ENCODE measurements at regions not wholly inside any gene's neighbourhood (a gene's known extent, or its start where the extent isn't known, plus 50 kb on each side); places are given as distances from the start of the nearest gene placed in this dataset.

GRCh38 chr2:153197402-153198386 lies 280.9 kb downstream of the RPRM start:
- no peaks in the 10 kb centered on the region for H3K27me3 ChIP-seq (replicated peaks in 1 of 4; ENCODE audit: control extremely low read depth in 1 of 4, control insufficient read depth in 3 of 4, insufficient read depth in 4 of 4, low read length in 3 of 4)
- 85% methylated on average over 11 of the region's 11 CpGs for WGBS (ENCODE audit: insufficient coverage)
- intact Hi-C loops (cut with micrococcal nuclease), result no loop called here
- no peak for DNase-seq
- no peaks in the 10 kb centered on the region for H4K20me1 ChIP-seq (ENCODE audit: control insufficient read depth, insufficient read depth, low read length, poor library complexity, severe bottlenecking)
- H3K27ac Mint-ChIP-seq, result no peak overlapping the region
- no peak overlapping the region for H2AFZ ChIP-seq (ENCODE audit: insufficient read depth, low read depth, low read length, poor library complexity, severe bottlenecking)
- ATAC-seq (ENCODE audit: low read depth), result no peak
- no peak for TF ChIP-seq EZH2 (IDR thresholded peaks at IDR 0.05; ENCODE audit: borderline replicate concordance, insufficient read depth, low read depth, low read length, poor library complexity, severe bottlenecking)
- TF ChIP-seq, protein P1, sequence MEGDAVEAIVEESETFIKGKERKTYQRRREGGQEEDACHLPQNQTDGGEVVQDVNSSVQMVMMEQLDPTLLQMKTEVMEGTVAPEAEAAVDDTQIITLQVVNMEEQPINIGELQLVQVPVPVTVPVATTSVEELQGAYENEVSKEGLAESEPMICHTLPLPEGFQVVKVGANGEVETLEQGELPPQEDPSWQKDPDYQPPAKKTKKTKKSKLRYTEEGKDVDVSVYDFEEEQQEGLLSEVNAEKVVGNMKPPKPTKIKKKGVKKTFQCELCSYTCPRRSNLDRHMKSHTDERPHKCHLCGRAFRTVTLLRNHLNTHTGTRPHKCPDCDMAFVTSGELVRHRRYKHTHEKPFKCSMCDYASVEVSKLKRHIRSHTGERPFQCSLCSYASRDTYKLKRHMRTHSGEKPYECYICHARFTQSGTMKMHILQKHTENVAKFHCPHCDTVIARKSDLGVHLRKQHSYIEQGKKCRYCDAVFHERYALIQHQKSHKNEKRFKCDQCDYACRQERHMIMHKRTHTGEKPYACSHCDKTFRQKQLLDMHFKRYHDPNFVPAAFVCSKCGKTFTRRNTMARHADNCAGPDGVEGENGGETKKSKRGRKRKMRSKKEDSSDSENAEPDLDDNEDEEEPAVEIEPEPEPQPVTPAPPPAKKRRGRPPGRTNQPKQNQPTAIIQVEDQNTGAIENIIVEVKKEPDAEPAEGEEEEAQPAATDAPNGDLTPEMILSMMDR (IDR thresholded peaks at IDR 0.05), result no peak
- no peak overlapping the region for H3K9ac ChIP-seq (ENCODE audit: low read length)
- ChIA-PET POLR2A (no interaction called here), CTCF (no interaction called here)
- H3K4me3 ChIP-seq (ENCODE audit: control extremely low read depth in 1 of 5, extremely low read depth in 1 of 5, insufficient read depth in 1 of 5, low read depth in 2 of 5, low read length in 4 of 5), result no peak overlapping the region
- H3K4me3 Mint-ChIP-seq, result no peak overlapping the region
- peaks cover 0 to 35% (median 0%) of the 10 kb centered on the region in 3 donors for H3K9me3 ChIP-seq (ENCODE audit: control extremely low read depth in 1 of 3, control insufficient read depth in 2 of 3, insufficient read depth in 1 of 3, low read length in 2 of 3)
- no peak overlapping the region for H3K27ac ChIP-seq (ENCODE audit: low read length in 2 of 2)
- H3K27me3 Mint-ChIP-seq, result no peaks in the 10 kb centered on the region
- peaks cover 9% of the 10 kb centered on the region for H3K9me3 Mint-ChIP-seq (ENCODE audit: insufficient read depth)
- no peak overlapping the region for H3K4me2 ChIP-seq (replicated peaks; ENCODE audit: low read depth, low read length, poor library complexity, severe bottlenecking)
- H3K79me2 ChIP-seq (ENCODE audit: control insufficient read depth, insufficient read depth, low read length), result no peaks in the 10 kb centered on the region
- H3K4me1 Mint-ChIP-seq, result no peaks in the 10 kb centered on the region
- H3K4me1 ChIP-seq (ENCODE audit: control insufficient read depth in 2 of 2, insufficient read depth in 2 of 2, low read length in 2 of 2), result no peaks in the 10 kb centered on the region
- H3K36me3 ChIP-seq (replicated peaks in 1 of 2; ENCODE audit: control extremely low read depth in 1 of 2, control insufficient read depth in 1 of 2, extremely low read depth in 1 of 2, insufficient read depth in 2 of 2, low read length in 1 of 2), result no peaks in the 10 kb centered on the region

DNA sequence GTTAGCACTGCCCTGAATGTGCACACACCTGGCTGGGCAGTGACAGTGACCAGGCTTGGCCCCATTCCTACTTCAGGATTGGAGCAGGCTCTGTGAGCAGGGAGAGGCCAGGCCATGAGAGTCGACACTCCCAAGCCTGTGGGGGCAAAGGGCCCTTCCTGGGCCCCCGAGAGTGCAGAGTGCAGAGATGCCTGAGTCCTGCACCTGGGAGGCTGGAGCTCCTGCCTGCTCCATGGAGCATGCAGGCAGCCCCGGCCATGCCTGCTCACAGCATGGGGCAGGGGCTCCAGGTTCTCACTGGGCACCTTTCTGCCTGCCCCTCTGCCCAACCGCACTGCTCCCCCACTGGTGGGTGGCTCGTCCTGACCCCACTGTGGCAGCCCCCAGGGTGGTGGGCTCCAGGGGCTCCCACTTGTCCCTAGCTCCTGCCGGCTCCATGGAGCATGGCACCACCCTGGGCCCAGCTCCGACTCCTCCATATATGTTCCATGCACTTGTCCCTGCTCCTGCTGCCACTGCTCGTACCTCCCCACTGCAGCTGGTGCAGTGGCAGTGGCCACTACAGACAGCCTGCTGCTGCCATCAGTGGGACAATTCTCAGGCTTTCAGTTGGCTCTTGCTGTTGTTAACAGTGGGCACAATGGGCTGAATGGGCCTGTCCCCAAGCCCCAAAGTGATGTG lies 282.0 kb downstream of the RPRM start:
- Histone ChIP-seq H3K4me3 (ENCODE audit: control extremely low read depth in 1 of 5, extremely low read depth in 1 of 5, insufficient read depth in 1 of 5, low read depth in 2 of 5, low read length in 4 of 5) (no peak overlapping the region), H3K9me3 (ENCODE audit: control extremely low read depth in 1 of 3, control insufficient read depth in 2 of 3, insufficient read depth in 1 of 3, low read length in 2 of 3) (peaks cover 0 to 35% (median 0%) of the 10 kb centered on the region in 3 donors), H4K20me1 (ENCODE audit: control insufficient read depth, insufficient read depth, low read length, poor library complexity, severe bottlenecking) (no peaks in the 10 kb centered on the region), H3K4me1 (ENCODE audit: control insufficient read depth in 2 of 2, insufficient read depth in 2 of 2, low read length in 2 of 2) (no peaks in the 10 kb centered on the region), H3K36me3 (replicated peaks in 1 of 2; ENCODE audit: control extremely low read depth in 1 of 2, control insufficient read depth in 1 of 2, extremely low read depth in 1 of 2, insufficient read depth in 2 of 2, low read length in 1 of 2) (no peaks in the 10 kb centered on the region), H2AFZ (ENCODE audit: insufficient read depth, low read depth, low read length, poor library complexity, severe bottlenecking) (no peak overlapping the region), H3K27me3 (replicated peaks in 1 of 4; ENCODE audit: control extremely low read depth in 1 of 4, control insufficient read depth in 3 of 4, insufficient read depth in 4 of 4, low read length in 3 of 4) (no peaks in the 10 kb centered on the region), H3K9ac (ENCODE audit: low read length) (no peak overlapping the region), H3K79me2 (ENCODE audit: control insufficient read depth, insufficient read depth, low read length) (no peaks in the 10 kb centered on the region), H3K27ac (ENCODE audit: low read length in 2 of 2) (no peak overlapping the region), H3K4me2 (replicated peaks; ENCODE audit: low read depth, low read length, poor library complexity, severe bottlenecking) (no peak overlapping the region)
- no peak for DNase-seq
- CTCF ChIA-PET, result no interaction called here
- Mint-ChIP-seq H3K9me3 (ENCODE audit: insufficient read depth) (peaks cover 9% of the 10 kb centered on the region), H3K4me3 (no peak overlapping the region), H3K27ac (no peak overlapping the region), H3K4me1 (no peaks in the 10 kb centered on the region), H3K27me3 (no peaks in the 10 kb centered on the region)
- TF ChIP-seq, protein P1 (IDR thresholded peaks at IDR 0.05), result no peak
- TF ChIP-seq EZH2 (IDR thresholded peaks at IDR 0.05; ENCODE audit: borderline replicate concordance, insufficient read depth, low read depth, low read length, poor library complexity, severe bottlenecking), result no peak
- POLR2A ChIA-PET, result no interaction called here
- ATAC-seq (ENCODE audit: low read depth), result no peak
- intact Hi-C loops (cut with micrococcal nuclease), result no loop called here
- 83% methylated on average over 8 of the region's 8 CpGs for WGBS (ENCODE audit: insufficient coverage)
